ENCODE measurements at regions not wholly inside any gene's neighbourhood (a gene's known extent, or its start where the extent isn't known, plus 50 kb on each side); places are given as distances from the start of the nearest gene placed in this dataset.

GRCh38 chr2:23269747-23270146, 115.2 kb upstream of the KLHL29 start:
- H3K36me3 ChIP-seq (ENCODE audit: control insufficient read depth, insufficient read depth, low read length): no peaks in the 10 kb centered on the region
- no peak overlapping the region for H3K9ac ChIP-seq (ENCODE audit: low read length)
- H3K27ac ChIP-seq (ENCODE audit: low read depth, low read length): no peak overlapping the region
- no peak overlapping the region for H3K4me3 ChIP-seq (ENCODE audit: low read depth, low read length)
- H3K4me1 ChIP-seq (ENCODE audit: control insufficient read depth, insufficient read depth, low read length): no peaks in the 10 kb centered on the region
- H3K9me3 ChIP-seq (ENCODE audit: control insufficient read depth, insufficient read depth, low read depth, low read length): no peaks in the 10 kb centered on the region
- H3K27me3 ChIP-seq (ENCODE audit: control insufficient read depth, insufficient read depth, low read length): no peaks in the 10 kb centered on the region

GRCh38 chr2:23270810-23271209, 114.2 kb upstream of the KLHL29 start:
- Histone ChIP-seq H3K9me3 (ENCODE audit: control insufficient read depth, insufficient read depth, low read depth, low read length) (no peaks in the 10 kb centered on the region), H3K9ac (ENCODE audit: low read length) (no peak overlapping the region), H3K4me1 (ENCODE audit: control insufficient read depth, insufficient read depth, low read length) (no peaks in the 10 kb centered on the region), H3K27me3 (ENCODE audit: control insufficient read depth, insufficient read depth, low read length) (no peaks in the 10 kb centered on the region), H3K27ac (ENCODE audit: low read depth, low read length) (no peak overlapping the region), H3K36me3 (ENCODE audit: control insufficient read depth, insufficient read depth, low read length) (no peaks in the 10 kb centered on the region), H3K4me3 (ENCODE audit: low read depth, low read length) (no peak overlapping the region)

GRCh38 chr2:23271230-23271629, 113.7 kb upstream of the KLHL29 start:
- no peak overlapping the region for H3K9ac ChIP-seq (ENCODE audit: low read length)
- H3K27me3 ChIP-seq (ENCODE audit: control insufficient read depth, insufficient read depth, low read length): no peaks in the 10 kb centered on the region
- H3K36me3 ChIP-seq (ENCODE audit: control insufficient read depth, insufficient read depth, low read length): no peaks in the 10 kb centered on the region
- H3K27ac ChIP-seq (ENCODE audit: low read depth, low read length): no peak overlapping the region
- no peaks in the 10 kb centered on the region for H3K4me1 ChIP-seq (ENCODE audit: control insufficient read depth, insufficient read depth, low read length)
- no peaks in the 10 kb centered on the region for H3K9me3 ChIP-seq (ENCODE audit: control insufficient read depth, insufficient read depth, low read depth, low read length)
- no peak overlapping the region for H3K4me3 ChIP-seq (ENCODE audit: low read depth, low read length)

GRCh38 chr2:23273786-23274185, 111.2 kb upstream of the KLHL29 start:
- no peaks in the 10 kb centered on the region for H3K36me3 ChIP-seq (ENCODE audit: control insufficient read depth, insufficient read depth, low read length)
- H3K4me1 ChIP-seq (ENCODE audit: control insufficient read depth, insufficient read depth, low read length): no peaks in the 10 kb centered on the region
- no peak overlapping the region for H3K4me3 ChIP-seq (ENCODE audit: low read depth, low read length)
- H3K27ac ChIP-seq (ENCODE audit: low read depth, low read length): no peak overlapping the region
- no peak overlapping the region for H3K9ac ChIP-seq (ENCODE audit: low read length)
- H3K27me3 ChIP-seq (ENCODE audit: control insufficient read depth, insufficient read depth, low read length): no peaks in the 10 kb centered on the region
- no peaks in the 10 kb centered on the region for H3K9me3 ChIP-seq (ENCODE audit: control insufficient read depth, insufficient read depth, low read depth, low read length)

GRCh38 chr2:23280401-23280800, 104.6 kb upstream of the KLHL29 start:
- Histone ChIP-seq H3K4me3 (ENCODE audit: low read depth, low read length) (no peak overlapping the region), H3K36me3 (ENCODE audit: control insufficient read depth, insufficient read depth, low read length) (no peaks in the 10 kb centered on the region), H3K4me1 (ENCODE audit: control insufficient read depth, insufficient read depth, low read length) (peaks cover 10% of the 10 kb centered on the region), H3K9ac (ENCODE audit: low read length) (no peak overlapping the region), H3K27ac (ENCODE audit: low read depth, low read length) (no peak overlapping the region), H3K9me3 (ENCODE audit: control insufficient read depth, insufficient read depth, low read depth, low read length) (no peaks in the 10 kb centered on the region), H3K27me3 (ENCODE audit: control insufficient read depth, insufficient read depth, low read length) (no peaks in the 10 kb centered on the region)

- H3K4me3 ChIP-seq (ENCODE audit: low read depth, low read length): no peak overlapping the region
- H3K36me3 ChIP-seq (ENCODE audit: control insufficient read depth, insufficient read depth, low read length): no peaks in the 10 kb centered on the region
- no peaks in the 10 kb centered on the region for H3K9me3 ChIP-seq (ENCODE audit: control insufficient read depth, insufficient read depth, low read depth, low read length)
These were observed 101.3 kb upstream of the KLHL29 start for GRCh38 chr2:23283653-23284052.

GRCh38 chr2:23285091-23285800, 99.7 kb upstream of the KLHL29 start:
- H3K9ac ChIP-seq (ENCODE audit: low read length): no peak overlapping the region
- no peaks in the 10 kb centered on the region for H3K9me3 ChIP-seq (ENCODE audit: control insufficient read depth, insufficient read depth, low read depth, low read length)
- peaks cover 31% of the 10 kb centered on the region for H3K4me1 ChIP-seq (ENCODE audit: control insufficient read depth, insufficient read depth, low read length)
- H3K36me3 ChIP-seq (ENCODE audit: control insufficient read depth, insufficient read depth, low read length): no peaks in the 10 kb centered on the region
- no peak overlapping the region for H3K4me3 ChIP-seq (ENCODE audit: low read depth, low read length)
- H3K27ac ChIP-seq (ENCODE audit: low read depth, low read length): no peak overlapping the region; the same call in 1 of the 2 replicates
- H3K27me3 ChIP-seq (ENCODE audit: control insufficient read depth, insufficient read depth, low read length): no peaks in the 10 kb centered on the region

More at GRCh38 chr2:23283653-23284052, 101.3 kb upstream of the KLHL29 start:
- Histone ChIP-seq H3K27ac (ENCODE audit: low read depth, low read length) (no peak overlapping the region), H3K9ac (ENCODE audit: low read length) (no peak overlapping the region), H3K27me3 (ENCODE audit: control insufficient read depth, insufficient read depth, low read length) (no peaks in the 10 kb centered on the region), H3K4me1 (ENCODE audit: control insufficient read depth, insufficient read depth, low read length) (peaks cover 31% of the 10 kb centered on the region)

GRCh38 chr2:23286031-23286757, 98.8 kb upstream of the KLHL29 start:
- peaks cover 31% of the 10 kb centered on the region for H3K4me1 ChIP-seq (ENCODE audit: control insufficient read depth, insufficient read depth, low read length)
- H3K27ac ChIP-seq (ENCODE audit: low read depth, low read length): no peak overlapping the region
- H3K27me3 ChIP-seq (ENCODE audit: control insufficient read depth, insufficient read depth, low read length): no peaks in the 10 kb centered on the region
- no peak overlapping the region for H3K4me3 ChIP-seq (ENCODE audit: low read depth, low read length)
- H3K36me3 ChIP-seq (ENCODE audit: control insufficient read depth, insufficient read depth, low read length): no peaks in the 10 kb centered on the region
- H3K9me3 ChIP-seq (ENCODE audit: control insufficient read depth, insufficient read depth, low read depth, low read length): no peaks in the 10 kb centered on the region
- no peak overlapping the region for H3K9ac ChIP-seq (ENCODE audit: low read length)

GRCh38 chr2:23286758-23287704, 97.9 kb upstream of the KLHL29 start:
- H3K4me1 ChIP-seq (ENCODE audit: control insufficient read depth, insufficient read depth, low read length): peaks cover 31% of the 10 kb centered on the region
- no peak overlapping the region for H3K4me3 ChIP-seq (ENCODE audit: low read depth, low read length)
- H3K9ac ChIP-seq (ENCODE audit: low read length): no peak overlapping the region
- H3K36me3 ChIP-seq (ENCODE audit: control insufficient read depth, insufficient read depth, low read length): no peaks in the 10 kb centered on the region
- no peak overlapping the region for H3K27ac ChIP-seq (ENCODE audit: low read depth, low read length)
- no peaks in the 10 kb centered on the region for H3K27me3 ChIP-seq (ENCODE audit: control insufficient read depth, insufficient read depth, low read length)
- H3K9me3 ChIP-seq (ENCODE audit: control insufficient read depth, insufficient read depth, low read depth, low read length): no peaks in the 10 kb centered on the region

- H3K4me1 ChIP-seq (ENCODE audit: control insufficient read depth, insufficient read depth, low read length): peaks cover 28% of the 10 kb centered on the region
These were observed 95.3 kb upstream of the KLHL29 start for GRCh38 chr2:23289671-23290070.

More at GRCh38 chr2:23289671-23290070, 95.3 kb upstream of the KLHL29 start:
- no peak overlapping the region for H3K4me3 ChIP-seq (ENCODE audit: low read depth, low read length)
- no peaks in the 10 kb centered on the region for H3K9me3 ChIP-seq (ENCODE audit: control insufficient read depth, insufficient read depth, low read depth, low read length)
- H3K36me3 ChIP-seq (ENCODE audit: control insufficient read depth, insufficient read depth, low read length): no peaks in the 10 kb centered on the region
- no peak overlapping the region for H3K9ac ChIP-seq (ENCODE audit: low read length)
- no peaks in the 10 kb centered on the region for H3K27me3 ChIP-seq (ENCODE audit: control insufficient read depth, insufficient read depth, low read length)
- H3K27ac ChIP-seq (ENCODE audit: low read depth, low read length): no peak overlapping the region

Measured in HUES6 (cell line).